ENCODE measurements at regions not wholly inside any gene's neighbourhood (a gene's known extent, or its start where the extent isn't known, plus 50 kb on each side); places are given as distances from the start of the nearest gene placed in this dataset.

DNA sequence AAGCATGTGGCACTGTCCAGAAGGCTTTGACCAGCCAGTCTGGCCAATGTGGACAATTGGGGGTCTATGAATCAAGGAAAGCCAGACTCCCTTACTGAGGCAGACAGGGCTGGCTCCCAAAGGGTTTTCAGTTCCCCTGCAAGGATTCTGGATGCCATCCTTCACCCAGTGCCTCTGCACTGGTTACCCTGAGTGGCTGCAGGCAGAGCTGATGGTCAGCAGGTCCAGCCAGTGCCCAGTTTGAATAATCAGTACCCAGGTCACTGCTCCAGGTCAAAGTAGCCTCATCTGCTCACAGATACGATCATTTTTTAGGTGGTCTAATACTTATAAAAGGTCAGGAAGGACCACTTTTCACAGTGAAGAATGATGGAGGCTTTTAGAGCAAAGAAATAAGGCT, 52.2 kb upstream of the MAMLD1 start:
- no peak overlapping the region for H4K91ac ChIP-seq (ENCODE audit: insufficient read length, low read depth, low read length)
- H2BK12ac ChIP-seq (ENCODE audit: insufficient read length, low read depth, low read length), result no peak overlapping the region
- no peak overlapping the region for H3K4me2 ChIP-seq (ENCODE audit: insufficient read depth, insufficient read length, low read length)
- no peak overlapping the region for H3K4ac ChIP-seq (ENCODE audit: low read depth, low read length)
- H3K79me2 ChIP-seq (ENCODE audit: insufficient read depth, low read length), result no peaks in the 10 kb centered on the region
- no peak overlapping the region for H3K18ac ChIP-seq (ENCODE audit: insufficient read length, low read depth, low read length)
- no peaks in the 10 kb centered on the region for H3K79me1 ChIP-seq (ENCODE audit: insufficient read depth, low read depth, low read length, poor library complexity, severe bottlenecking)
- Mint-ChIP-seq H3K27me3 (ENCODE audit: low read depth) (peaks cover 3% of the 10 kb centered on the region), H3K4me3 (no peak overlapping the region), H3K27ac (no peak overlapping the region), H3K4me1 (no peaks in the 10 kb centered on the region), H3K36me3 (ENCODE audit: insufficient read depth in 1 of 3, low read depth in 3 of 3) (peaks cover 0 to 3% (median 0%) of the 10 kb centered on the region in 3 experiments; a peak in 3 of 7 replicates), H3K9me3 (peaks cover 79 to 83% of the 10 kb centered on the region in 2 experiments)
- no peak overlapping the region for H3K9ac ChIP-seq (ENCODE audit: extremely low read depth, insufficient read length, low read length)
- no peaks in the 10 kb centered on the region for H3K27me3 ChIP-seq (ENCODE audit: insufficient read depth, low read length)
- TF ChIP-seq, protein P1, sequence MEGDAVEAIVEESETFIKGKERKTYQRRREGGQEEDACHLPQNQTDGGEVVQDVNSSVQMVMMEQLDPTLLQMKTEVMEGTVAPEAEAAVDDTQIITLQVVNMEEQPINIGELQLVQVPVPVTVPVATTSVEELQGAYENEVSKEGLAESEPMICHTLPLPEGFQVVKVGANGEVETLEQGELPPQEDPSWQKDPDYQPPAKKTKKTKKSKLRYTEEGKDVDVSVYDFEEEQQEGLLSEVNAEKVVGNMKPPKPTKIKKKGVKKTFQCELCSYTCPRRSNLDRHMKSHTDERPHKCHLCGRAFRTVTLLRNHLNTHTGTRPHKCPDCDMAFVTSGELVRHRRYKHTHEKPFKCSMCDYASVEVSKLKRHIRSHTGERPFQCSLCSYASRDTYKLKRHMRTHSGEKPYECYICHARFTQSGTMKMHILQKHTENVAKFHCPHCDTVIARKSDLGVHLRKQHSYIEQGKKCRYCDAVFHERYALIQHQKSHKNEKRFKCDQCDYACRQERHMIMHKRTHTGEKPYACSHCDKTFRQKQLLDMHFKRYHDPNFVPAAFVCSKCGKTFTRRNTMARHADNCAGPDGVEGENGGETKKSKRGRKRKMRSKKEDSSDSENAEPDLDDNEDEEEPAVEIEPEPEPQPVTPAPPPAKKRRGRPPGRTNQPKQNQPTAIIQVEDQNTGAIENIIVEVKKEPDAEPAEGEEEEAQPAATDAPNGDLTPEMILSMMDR (conservative IDR thresholded peaks at IDR 0.05), result no peak
- no peak overlapping the region for H3K14ac ChIP-seq (ENCODE audit: insufficient read depth, low read length)
- no peak overlapping the region for H2AFZ ChIP-seq (ENCODE audit: low read length)
- no peak overlapping the region for H3K56ac ChIP-seq (ENCODE audit: insufficient read length, low read depth, low read length)
- no CpG with 5 or more reads among the region's 1 CpG for WGBS (ENCODE audit: extremely low coverage, insufficient read length, low lambda C conversion rate)
- H3K23ac ChIP-seq (ENCODE audit: insufficient read length, low read depth, low read length), result no peak overlapping the region
- H3T11ph ChIP-seq (ENCODE audit: low read length), result no peak overlapping the region
- H3K9me3 ChIP-seq (ENCODE audit: control insufficient read depth, low read depth, low read length), result no peaks in the 10 kb centered on the region
- no peaks in the 10 kb centered on the region for H3K23me2 ChIP-seq (ENCODE audit: insufficient read length, low read depth, low read length, poor library complexity, severe bottlenecking)
- no peak overlapping the region for H2BK120ac ChIP-seq (ENCODE audit: low read depth, low read length, poor library complexity, severe bottlenecking)
- H4K5ac ChIP-seq (ENCODE audit: insufficient read length, low read depth, low read length), result no peak overlapping the region
- no peak overlapping the region for H2BK5ac ChIP-seq (ENCODE audit: insufficient read length, low read length)
- no peaks in the 10 kb centered on the region for H3K4me1 ChIP-seq (ENCODE audit: insufficient read depth, low read length)
- no peak overlapping the region for H2BK15ac ChIP-seq (ENCODE audit: low read depth, low read length)
- H4K8ac ChIP-seq (replicated peaks; ENCODE audit: insufficient read length, low read depth, low read length), result no peak overlapping the region
- no peak overlapping the region for H2AK5ac ChIP-seq (ENCODE audit: insufficient read length, low read length)
- H4K20me1 ChIP-seq (ENCODE audit: control insufficient read depth, insufficient read depth, insufficient read length), result no peaks in the 10 kb centered on the region
- H2BK20ac ChIP-seq (ENCODE audit: low read depth, low read length, poor library complexity, severe bottlenecking), result no peak overlapping the region
- H3K27ac ChIP-seq (ENCODE audit: insufficient read length, low read depth, low read length), result no peak overlapping the region
- DNase-seq, result peak; percentile 3
